HEK293 (cell line): ENCODE measurements at regions not wholly inside any gene's neighbourhood (a gene's known extent, or its start where the extent isn't known, plus 50 kb on each side); places are given as distances from the start of the nearest gene placed in this dataset.

Experiments
- CTCF ChIA-PET: fragments of 350-600 bp; formaldehyde crosslinking; extraction: SDS; loops from one replicate; lab custom pipeline; 2021; ENCODE audit warnings: antibody characterized with exemption; lab: Yijun Ruan, JAX
- POLR2A ChIA-PET: fragments of 300-600 bp; formaldehyde crosslinking; extraction: SDS; loops from one replicate; lab custom pipeline; 2020; ENCODE audit warnings: antibody characterized with exemption, inconsistent platforms; lab: Yijun Ruan, JAX
- H3K27ac ChIP-seq: fragments of 200-500 bp; sonication (Bioruptor generic); 2 replicates; pipeline ENCODE4 v1.5.1; 2014; ENCODE audit warnings: low read depth, low read length, control low read depth, inconsistent platforms; ENCODE audit errors: extremely low read depth
- H3K36me3 ChIP-seq, 2 experiments: fragments of 200-500 bp in 1 of 2; sonication (Bioruptor generic) in 1 of 2; 1 replicate in 1 of 2; 2 replicates in 1 of 2; pipeline ENCODE4 v1.5.1; 2014 to 2017; ENCODE audit warnings: inconsistent platforms in 2 of 2, low read length in 2 of 2; ENCODE audit not compliant: control insufficient read depth in 2 of 2, insufficient read depth in 1 of 2
- H3K4me1 ChIP-seq: fragments of 200-500 bp; sonication (Bioruptor generic); 2 replicates; pipeline ENCODE4 v1.5.1; 2014; ENCODE audit warnings: mild to moderate bottlenecking, low read length, inconsistent platforms; ENCODE audit not compliant: control insufficient read depth, insufficient read depth
- H3K4me3 ChIP-seq: 2 replicates; pipeline ENCODE4 v1.5.1; 2011; ENCODE audit warnings: low read depth, mild to moderate bottlenecking, control low read depth, low read length, moderate library complexity
- H3K9me3 ChIP-seq: fragments of 200-500 bp; sonication (Bioruptor generic); 2 replicates; pipeline ENCODE4 v1.5.1; 2014; ENCODE audit warnings: low read depth, low read length, inconsistent platforms; ENCODE audit not compliant: control insufficient read depth, insufficient read depth
- FEZF1 ChIP-seq: fragments of 450-650 bp; formaldehyde crosslinking; IDR thresholded peaks from 2 replicates; pipeline ENCODE4 v1.5.1; 2016; ENCODE audit warnings: missing biosample characterization, missing genetic modification characterization
- KLF8 ChIP-seq: fragments of 450-650 bp; formaldehyde crosslinking; IDR thresholded peaks from 2 replicates; pipeline ENCODE4 v1.5.1; 2016; ENCODE audit warnings: missing biosample characterization, missing genetic modification characterization
- RBAK ChIP-seq: fragments of 450-650 bp; formaldehyde crosslinking; IDR thresholded peaks from 2 replicates; pipeline ENCODE4 v1.5.1; 2016; ENCODE audit warnings: missing biosample characterization, missing genetic modification characterization
- SCRT1 ChIP-seq: fragments of 450-650 bp; formaldehyde crosslinking; IDR thresholded peaks from 2 replicates; pipeline ENCODE4 v1.5.1; 2016; ENCODE audit warnings: missing biosample characterization, missing genetic modification characterization, borderline replicate concordance
- ZBTB6 ChIP-seq: fragments of 450-650 bp; formaldehyde crosslinking; IDR thresholded peaks from 2 replicates; pipeline ENCODE4 v1.5.1; 2017; ENCODE audit warnings: missing biosample characterization, missing genetic modification characterization
- ZIC2 ChIP-seq: fragments of 450-650 bp; formaldehyde crosslinking; IDR thresholded peaks from 2 replicates; pipeline ENCODE4 v1.5.1; 2016; ENCODE audit warnings: missing biosample characterization, missing genetic modification characterization
- ZNF138 ChIP-seq: fragments of 450-650 bp; formaldehyde crosslinking; IDR thresholded peaks from 2 replicates; pipeline ENCODE4 v1.5.1; 2016; ENCODE audit warnings: missing biosample characterization, missing genetic modification characterization, borderline replicate concordance
- ZNF16 ChIP-seq: fragments of 450-650 bp; formaldehyde crosslinking; IDR thresholded peaks from 2 replicates; pipeline ENCODE4 v1.5.1; 2016; ENCODE audit warnings: low read depth, missing biosample characterization, missing genetic modification characterization
- ZNF248 ChIP-seq: fragments of 450-650 bp; formaldehyde crosslinking; IDR thresholded peaks from 2 replicates; pipeline ENCODE4 v1.5.1; 2017; ENCODE audit warnings: missing biosample characterization, missing genetic modification characterization
- ZNF26 ChIP-seq: fragments of 450-650 bp; formaldehyde crosslinking; IDR thresholded peaks from 2 replicates; pipeline ENCODE4 v1.5.1; 2016; ENCODE audit warnings: missing biosample characterization, missing genetic modification characterization
- ZNF521 ChIP-seq: fragments of 450-650 bp; formaldehyde crosslinking; IDR thresholded peaks from 2 replicates; pipeline ENCODE4 v1.5.1; 2017; ENCODE audit warnings: missing biosample characterization, mild to moderate bottlenecking, missing genetic modification characterization
- ZNF529 ChIP-seq: fragments of 450-650 bp; formaldehyde crosslinking; IDR thresholded peaks from 2 replicates; pipeline ENCODE4 v1.5.1; 2017; ENCODE audit warnings: missing genetic modification characterization, missing biosample characterization; ENCODE audit not compliant: insufficient replicate concordance
- ZNF549 ChIP-seq: fragments of 450-650 bp; IDR thresholded peaks from 2 replicates; pipeline ENCODE4 v1.5.1; 2018; ENCODE audit warnings: missing biosample characterization, missing genetic modification characterization, mild to moderate bottlenecking, inconsistent platforms, moderate library complexity
- ZNF621 ChIP-seq: fragments of 450-650 bp; formaldehyde crosslinking; IDR thresholded peaks from 2 replicates; pipeline ENCODE4 v1.5.1; 2017; ENCODE audit warnings: missing biosample characterization, missing genetic modification characterization
- ZNF624 ChIP-seq: fragments of 450-650 bp; formaldehyde crosslinking; IDR thresholded peaks from 2 replicates; pipeline ENCODE4 v1.5.1; 2017; ENCODE audit warnings: missing biosample characterization, missing genetic modification characterization
- ZNF639 ChIP-seq: fragments of 450-650 bp; formaldehyde crosslinking; IDR thresholded peaks from 2 replicates; pipeline ENCODE4 v1.5.1; 2016; ENCODE audit warnings: missing biosample characterization, missing genetic modification characterization
- ZNF645 ChIP-seq: fragments of 450-650 bp; formaldehyde crosslinking; IDR thresholded peaks from 2 replicates; pipeline ENCODE4; 2016; ENCODE audit warnings: missing biosample characterization, missing genetic modification characterization
- ZNF701 ChIP-seq: fragments of 450-650 bp; formaldehyde crosslinking; IDR thresholded peaks from 2 replicates; pipeline ENCODE4 v1.5.1; 2016; ENCODE audit warnings: missing biosample characterization, missing genetic modification characterization
- ZNF707 ChIP-seq: fragments of 450-650 bp; formaldehyde crosslinking; IDR thresholded peaks from 2 replicates; pipeline ENCODE4 v1.5.1; 2016; ENCODE audit warnings: missing biosample characterization, missing genetic modification characterization
- ZNF777 ChIP-seq: fragments of 450-650 bp; formaldehyde crosslinking; IDR thresholded peaks from 2 replicates; pipeline ENCODE4 v1.5.1; 2017; ENCODE audit warnings: missing biosample characterization, missing genetic modification characterization, borderline replicate concordance
- ZNF837 ChIP-seq: fragments of 450-650 bp; formaldehyde crosslinking; IDR thresholded peaks from 2 replicates; pipeline ENCODE4 v1.5.1; 2016; ENCODE audit warnings: missing biosample characterization, missing genetic modification characterization
- ZXDB ChIP-seq: fragments of 450-650 bp; formaldehyde crosslinking; IDR thresholded peaks from 2 replicates; pipeline ENCODE4 v1.5.1; 2016; ENCODE audit warnings: missing biosample characterization, missing genetic modification characterization

- H3K9me3 ChIP-seq = no peaks in the 10 kb centered on the region
- no peaks in the 10 kb centered on the region for H3K36me3 ChIP-seq
- TF ChIP-seq RBAK (tag by site-specific recombination) (no peak), ZNF707 (tag by site-specific recombination) (no peak), ZNF529 (tag by site-specific recombination) (no peak), ZXDB (tag by site-specific recombination) (no peak), ZNF645 (tag by site-specific recombination) (no peak), ZNF549 (tag by site-specific recombination) (no peak), ZNF701 (no peak), FEZF1 (tag by site-specific recombination) (no peak), SCRT1 (tag by site-specific recombination) (no peak)
- no peaks in the 10 kb centered on the region for H3K4me1 ChIP-seq
- ChIA-PET CTCF (no interaction called here), POLR2A (no interaction called here)
- H3K27ac ChIP-seq = no peak overlapping the region
- H3K4me3 ChIP-seq = no peak overlapping the region
These were observed 62.0 kb upstream of the FIBIN start for GRCh38 chr11:26931881-26932280.

- ChIA-PET CTCF (no interaction called here), POLR2A (no interaction called here)
- H3K9me3 ChIP-seq = no peaks in the 10 kb centered on the region
These were observed 57.8 kb upstream of the FIBIN start for GRCh38 chr11:26936109-26936508.

More at GRCh38 chr11:26936109-26936508, 57.8 kb upstream of the FIBIN start:
- H3K27ac ChIP-seq = no peak overlapping the region
- no peak for TF ChIP-seq ZNF521 (tag by site-specific recombination)
- TF ChIP-seq ZNF16 = no peak
- no peak for TF ChIP-seq ZNF248
- TF ChIP-seq ZNF26 (tag by site-specific recombination) = no peak
- TF ChIP-seq ZNF639 (tag by site-specific recombination) = no peak
- no peak for TF ChIP-seq ZIC2 (tag by site-specific recombination)
- TF ChIP-seq KLF8 (tag by site-specific recombination) = no peak
- TF ChIP-seq ZNF138 (tag by site-specific recombination) = no peak
- TF ChIP-seq ZBTB6 (tag by site-specific recombination) = no peak
- no peak for TF ChIP-seq ZNF624 (tag by site-specific recombination)
- no peak for TF ChIP-seq ZNF837 (tag by site-specific recombination)
- no peak for TF ChIP-seq ZNF777
- TF ChIP-seq ZNF621 (tag by site-specific recombination) = no peak
- H3K4me3 ChIP-seq = no peak overlapping the region
- H3K36me3 ChIP-seq = no peaks in the 10 kb centered on the region
- no peaks in the 10 kb centered on the region for H3K4me1 ChIP-seq
